NB4 (cell line): ENCODE measurements at regions not wholly inside any gene's neighbourhood (a gene's known extent, or its start where the extent isn't known, plus 50 kb on each side); places are given as distances from the start of the nearest gene placed in this dataset.

ENCODE experiments used
- MYC ChIP-seq: IDR thresholded peaks from 2 replicates; pipeline ENCODE4 v1.6.1; 2011; ENCODE audit warnings: low read depth, low read length
- POLR2A ChIP-seq: IDR thresholded peaks from 2 replicates; pipeline ENCODE4 v1.6.1; 2011; ENCODE audit warnings: mild to moderate bottlenecking; ENCODE audit not compliant: insufficient read length; ENCODE audit errors: extremely low read depth
- TF ChIP-seq, protein P1 (sequence below): IDR thresholded peaks from one replicate; pipeline ENCODE4 v1.5.1; 2012; ENCODE audit warnings: low read depth, low read length
- TF ChIP-seq, protein P2 (sequence below): IDR thresholded peaks from 2 replicates; pipeline ENCODE4 v1.6.1; 2011; ENCODE audit warnings: low read depth, low read length

DNA sequence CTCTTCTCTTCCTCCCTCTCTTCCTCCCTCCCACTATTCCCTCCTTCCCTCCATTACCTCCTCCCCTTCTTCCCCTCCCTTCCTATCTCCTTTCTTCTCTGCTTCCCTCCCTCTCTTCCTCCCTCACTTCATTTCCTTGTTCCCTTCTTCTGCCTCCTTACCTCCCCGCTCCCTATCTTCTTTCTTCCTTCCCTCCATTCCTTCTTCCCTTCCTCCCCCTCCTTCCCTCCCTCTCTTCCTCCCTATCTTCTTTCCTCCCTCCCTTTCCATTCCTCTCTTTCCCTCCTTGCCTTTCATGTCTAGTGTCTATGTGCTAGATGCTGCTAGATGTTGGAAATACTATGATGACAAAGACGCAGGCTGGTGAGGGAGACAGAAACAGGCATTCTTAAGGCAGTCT is 246.0 kb downstream of the TDRD15 start:
- TF ChIP-seq, protein P1, sequence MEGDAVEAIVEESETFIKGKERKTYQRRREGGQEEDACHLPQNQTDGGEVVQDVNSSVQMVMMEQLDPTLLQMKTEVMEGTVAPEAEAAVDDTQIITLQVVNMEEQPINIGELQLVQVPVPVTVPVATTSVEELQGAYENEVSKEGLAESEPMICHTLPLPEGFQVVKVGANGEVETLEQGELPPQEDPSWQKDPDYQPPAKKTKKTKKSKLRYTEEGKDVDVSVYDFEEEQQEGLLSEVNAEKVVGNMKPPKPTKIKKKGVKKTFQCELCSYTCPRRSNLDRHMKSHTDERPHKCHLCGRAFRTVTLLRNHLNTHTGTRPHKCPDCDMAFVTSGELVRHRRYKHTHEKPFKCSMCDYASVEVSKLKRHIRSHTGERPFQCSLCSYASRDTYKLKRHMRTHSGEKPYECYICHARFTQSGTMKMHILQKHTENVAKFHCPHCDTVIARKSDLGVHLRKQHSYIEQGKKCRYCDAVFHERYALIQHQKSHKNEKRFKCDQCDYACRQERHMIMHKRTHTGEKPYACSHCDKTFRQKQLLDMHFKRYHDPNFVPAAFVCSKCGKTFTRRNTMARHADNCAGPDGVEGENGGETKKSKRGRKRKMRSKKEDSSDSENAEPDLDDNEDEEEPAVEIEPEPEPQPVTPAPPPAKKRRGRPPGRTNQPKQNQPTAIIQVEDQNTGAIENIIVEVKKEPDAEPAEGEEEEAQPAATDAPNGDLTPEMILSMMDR, result no peak
- TF ChIP-seq, protein P2, sequence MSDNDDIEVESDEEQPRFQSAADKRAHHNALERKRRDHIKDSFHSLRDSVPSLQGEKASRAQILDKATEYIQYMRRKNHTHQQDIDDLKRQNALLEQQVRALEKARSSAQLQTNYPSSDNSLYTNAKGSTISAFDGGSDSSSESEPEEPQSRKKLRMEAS, result no peak
- TF ChIP-seq MYC (no peak), POLR2A (no peak)
